ENCODE measurements at regions not wholly inside any gene's neighbourhood (a gene's known extent, or its start where the extent isn't known, plus 50 kb on each side); places are given as distances from the start of the nearest gene placed in this dataset.

- TF ChIP-seq, protein P1, sequence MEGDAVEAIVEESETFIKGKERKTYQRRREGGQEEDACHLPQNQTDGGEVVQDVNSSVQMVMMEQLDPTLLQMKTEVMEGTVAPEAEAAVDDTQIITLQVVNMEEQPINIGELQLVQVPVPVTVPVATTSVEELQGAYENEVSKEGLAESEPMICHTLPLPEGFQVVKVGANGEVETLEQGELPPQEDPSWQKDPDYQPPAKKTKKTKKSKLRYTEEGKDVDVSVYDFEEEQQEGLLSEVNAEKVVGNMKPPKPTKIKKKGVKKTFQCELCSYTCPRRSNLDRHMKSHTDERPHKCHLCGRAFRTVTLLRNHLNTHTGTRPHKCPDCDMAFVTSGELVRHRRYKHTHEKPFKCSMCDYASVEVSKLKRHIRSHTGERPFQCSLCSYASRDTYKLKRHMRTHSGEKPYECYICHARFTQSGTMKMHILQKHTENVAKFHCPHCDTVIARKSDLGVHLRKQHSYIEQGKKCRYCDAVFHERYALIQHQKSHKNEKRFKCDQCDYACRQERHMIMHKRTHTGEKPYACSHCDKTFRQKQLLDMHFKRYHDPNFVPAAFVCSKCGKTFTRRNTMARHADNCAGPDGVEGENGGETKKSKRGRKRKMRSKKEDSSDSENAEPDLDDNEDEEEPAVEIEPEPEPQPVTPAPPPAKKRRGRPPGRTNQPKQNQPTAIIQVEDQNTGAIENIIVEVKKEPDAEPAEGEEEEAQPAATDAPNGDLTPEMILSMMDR (conservative IDR thresholded peaks at IDR 0.05) = no peak
- TF ChIP-seq ZFX (IDR thresholded peaks at IDR 0.05) = no peak
These were observed 70.2 kb downstream of the HRH4 start for GRCh38 chr18:24530630-24531111.
